NCI-H1105 (cell line): ENCODE measurements at regions not wholly inside any gene's neighbourhood (a gene's known extent, or its start where the extent isn't known, plus 50 kb on each side); places are given as distances from the start of the nearest gene placed in this dataset.
A peak's percentile ranks its signal among the peaks of the same experiment; 100 is the strongest.
"Not testable (repeated sequence)": the region's sequence is repeated elsewhere in the genome, so short reads cannot be mapped to it uniquely, and the experiment has no call there.

Source experiments
- DNase-seq: peaks from one replicate; lab custom pipeline; 2025; lab: John Stamatoyannopoulos, UW

- DNase-seq = no peak
Observed at GRCh38 chr11:116698080-116698479, 74.7 kb downstream of the BUD13 start.

GRCh38 chr11:116697639-116698038, 75.1 kb downstream of the BUD13 start:
- DNase-seq = no peak

- DNase-seq = no peak
Observed at GRCh38 chr11:116697011-116697410, 75.8 kb downstream of the BUD13 start.

GRCh38 chr11:116696381-116696941, 76.3 kb downstream of the BUD13 start:
- DNase-seq = no peak

- no peak for DNase-seq
Observed at GRCh38 chr11:116695657-116696254, 77.0 kb downstream of the BUD13 start.

GRCh38 chr11:116694815-116695590, 77.8 kb downstream of the BUD13 start:
- no peak for DNase-seq

GRCh38 chr11:116694349-116694725, 78.5 kb downstream of the BUD13 start:
- DNase-seq = no peak

- no peak for DNase-seq
Observed at GRCh38 chr11:116693593-116694348, 79.0 kb downstream of the BUD13 start.

- no peak for DNase-seq
Observed at GRCh38 chr11:116693102-116693570, 79.7 kb downstream of the BUD13 start.

GRCh38 chr11:116692318-116693101, 80.3 kb downstream of the BUD13 start:
- no peak for DNase-seq

GRCh38 chr11:116691771-116692177, 81.0 kb downstream of the BUD13 start:
- peak; percentile 65 for DNase-seq

- DNase-seq = no peak
Observed at GRCh38 chr11:116690611-116691010, 82.2 kb downstream of the BUD13 start.

- no peak for DNase-seq
Observed at GRCh38 chr11:116689413-116690127, 83.2 kb downstream of the BUD13 start.

- no peak for DNase-seq
Observed at GRCh38 chr11:116688202-116688540, 84.6 kb downstream of the BUD13 start.

GRCh38 chr11:116687458-116688201, 85.2 kb downstream of the BUD13 start:
- DNase-seq = no peak

GRCh38 chr11:116686866-116687265, 85.9 kb downstream of the BUD13 start:
- peak; percentile 30 for DNase-seq

- DNase-seq = no peak
Observed at GRCh38 chr11:116683982-116684381, 88.8 kb downstream of the BUD13 start.

GRCh38 chr11:116680349-116681125, 92.2 kb downstream of the BUD13 start:
- DNase-seq = no peak

- DNase-seq = no peak
Observed at GRCh38 chr11:116678887-116679286, 93.9 kb downstream of the BUD13 start.

GRCh38 chr11:116667318-116667717, 105.5 kb downstream of the BUD13 start:
- not testable (repeated sequence) for DNase-seq
